MM.1S (cell line): ENCODE measurements at regions not wholly inside any gene's neighbourhood (a gene's known extent, or its start where the extent isn't known, plus 50 kb on each side); places are given as distances from the start of the nearest gene placed in this dataset.

Experiments
- EZH2 ChIP-seq: fragments of 300-600 bp; sonication (generic); optimal IDR thresholded peaks from 2 replicates; pipeline ENCODE3; 2017; ENCODE audit warnings: low read depth, mild to moderate bottlenecking, antibody characterized with exemption, low read length, mixed read lengths
- EZH2phosphoT487 ChIP-seq: fragments of 300-600 bp; sonication (generic); IDR thresholded peaks from 2 replicates; pipeline ENCODE4 v1.6.1; 2018; ENCODE audit warnings: antibody characterized with exemption, low read length
- TF ChIP-seq, protein P1 (sequence below): fragments of 300-600 bp; sonication (generic); IDR thresholded peaks from 2 replicates; pipeline ENCODE4 v1.5.1; 2016; ENCODE audit warnings: antibody characterized with exemption, low read length, mixed read lengths

DNA sequence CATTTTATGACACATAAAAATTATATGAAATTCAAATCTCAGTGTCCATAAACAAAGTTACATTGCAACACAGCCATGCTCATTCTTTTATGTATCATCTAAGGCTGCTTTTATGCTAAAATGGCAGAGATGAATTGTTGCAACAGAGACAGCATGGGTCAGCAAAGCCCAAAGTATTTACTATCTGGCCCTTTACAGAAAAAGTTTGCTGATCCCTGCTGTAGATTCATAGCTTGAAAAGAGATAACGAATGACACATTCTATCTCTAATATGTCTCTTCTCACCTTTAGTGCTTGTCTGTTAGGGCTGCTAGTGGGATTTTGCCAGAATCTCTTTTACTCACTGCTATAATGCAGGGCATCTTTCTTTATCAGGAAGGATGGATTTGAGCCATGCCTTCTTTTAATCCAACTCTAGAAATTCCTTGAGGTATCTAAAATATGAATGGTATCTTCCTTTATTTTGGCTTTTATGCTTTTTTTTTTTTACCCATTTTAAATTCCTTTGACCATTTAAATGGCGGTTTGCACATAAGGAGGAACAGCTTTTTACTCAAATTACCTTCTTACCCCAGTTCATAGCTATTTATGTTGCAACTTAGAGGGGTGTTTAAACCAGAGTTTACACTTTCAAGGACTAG lies 598.2 kb downstream of the PLPP3 start:
- TF ChIP-seq, protein P1, sequence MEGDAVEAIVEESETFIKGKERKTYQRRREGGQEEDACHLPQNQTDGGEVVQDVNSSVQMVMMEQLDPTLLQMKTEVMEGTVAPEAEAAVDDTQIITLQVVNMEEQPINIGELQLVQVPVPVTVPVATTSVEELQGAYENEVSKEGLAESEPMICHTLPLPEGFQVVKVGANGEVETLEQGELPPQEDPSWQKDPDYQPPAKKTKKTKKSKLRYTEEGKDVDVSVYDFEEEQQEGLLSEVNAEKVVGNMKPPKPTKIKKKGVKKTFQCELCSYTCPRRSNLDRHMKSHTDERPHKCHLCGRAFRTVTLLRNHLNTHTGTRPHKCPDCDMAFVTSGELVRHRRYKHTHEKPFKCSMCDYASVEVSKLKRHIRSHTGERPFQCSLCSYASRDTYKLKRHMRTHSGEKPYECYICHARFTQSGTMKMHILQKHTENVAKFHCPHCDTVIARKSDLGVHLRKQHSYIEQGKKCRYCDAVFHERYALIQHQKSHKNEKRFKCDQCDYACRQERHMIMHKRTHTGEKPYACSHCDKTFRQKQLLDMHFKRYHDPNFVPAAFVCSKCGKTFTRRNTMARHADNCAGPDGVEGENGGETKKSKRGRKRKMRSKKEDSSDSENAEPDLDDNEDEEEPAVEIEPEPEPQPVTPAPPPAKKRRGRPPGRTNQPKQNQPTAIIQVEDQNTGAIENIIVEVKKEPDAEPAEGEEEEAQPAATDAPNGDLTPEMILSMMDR = no peak
- TF ChIP-seq EZH2 = no peak
- no peak for TF ChIP-seq EZH2phosphoT487
